WI38 (cell line): ENCODE measurements at regions not wholly inside any gene's neighbourhood (a gene's known extent, or its start where the extent isn't known, plus 50 kb on each side); places are given as distances from the start of the nearest gene placed in this dataset.

Experiments
- H3K4me3 ChIP-seq: 2 replicates; pipeline ENCODE4 v1.5.1; 2011; ENCODE audit warnings: low read depth, mild to moderate bottlenecking, control low read depth, low read length
- CTCF ChIP-seq: IDR thresholded peaks from 2 replicates; pipeline ENCODE4 v1.5.1; 2012; ENCODE audit warnings: low read depth, mild to moderate bottlenecking, control low read depth, low read length

- no peak for TF ChIP-seq CTCF
- no peak overlapping the region for H3K4me3 ChIP-seq
Observed at GRCh38 chr5:25393957-25394356, 749.2 kb upstream of the CDH10 start.

GRCh38 chr5:25393256-25393655, 748.5 kb upstream of the CDH10 start:
- no peak overlapping the region for H3K4me3 ChIP-seq
- TF ChIP-seq CTCF, result no peak

- no peak overlapping the region for H3K4me3 ChIP-seq
- TF ChIP-seq CTCF, result no peak
Observed at GRCh38 chr5:25387953-25388352, 743.2 kb upstream of the CDH10 start.

- no peak overlapping the region for H3K4me3 ChIP-seq
- TF ChIP-seq CTCF, result no peak
Observed at GRCh38 chr5:25362799-25363198, 718.0 kb upstream of the CDH10 start.

GRCh38 chr5:25358919-25359318, 714.1 kb upstream of the CDH10 start:
- no peak for TF ChIP-seq CTCF
- no peak overlapping the region for H3K4me3 ChIP-seq

GRCh38 chr5:25357605-25358004, 712.8 kb upstream of the CDH10 start:
- no peak for TF ChIP-seq CTCF
- no peak overlapping the region for H3K4me3 ChIP-seq

GRCh38 chr5:25349746-25350145, 705.0 kb upstream of the CDH10 start:
- H3K4me3 ChIP-seq, result no peak overlapping the region
- TF ChIP-seq CTCF, result no peak
